Islet precursor cell (in vitro differentiated cells): ENCODE measurements at regions not wholly inside any gene's neighbourhood (a gene's known extent, or its start where the extent isn't known, plus 50 kb on each side); places are given as distances from the start of the nearest gene placed in this dataset.
A peak's percentile ranks its signal among the peaks of the same experiment; 100 is the strongest.
"Not testable (repeated sequence)": the region's sequence is repeated elsewhere in the genome, so short reads cannot be mapped to it uniquely, and the experiment has no call there.

Source experiments
- DNase-seq: peaks from one replicate; pipeline ENCODE4 v3.0.0-alpha.2; 2018

DNA sequence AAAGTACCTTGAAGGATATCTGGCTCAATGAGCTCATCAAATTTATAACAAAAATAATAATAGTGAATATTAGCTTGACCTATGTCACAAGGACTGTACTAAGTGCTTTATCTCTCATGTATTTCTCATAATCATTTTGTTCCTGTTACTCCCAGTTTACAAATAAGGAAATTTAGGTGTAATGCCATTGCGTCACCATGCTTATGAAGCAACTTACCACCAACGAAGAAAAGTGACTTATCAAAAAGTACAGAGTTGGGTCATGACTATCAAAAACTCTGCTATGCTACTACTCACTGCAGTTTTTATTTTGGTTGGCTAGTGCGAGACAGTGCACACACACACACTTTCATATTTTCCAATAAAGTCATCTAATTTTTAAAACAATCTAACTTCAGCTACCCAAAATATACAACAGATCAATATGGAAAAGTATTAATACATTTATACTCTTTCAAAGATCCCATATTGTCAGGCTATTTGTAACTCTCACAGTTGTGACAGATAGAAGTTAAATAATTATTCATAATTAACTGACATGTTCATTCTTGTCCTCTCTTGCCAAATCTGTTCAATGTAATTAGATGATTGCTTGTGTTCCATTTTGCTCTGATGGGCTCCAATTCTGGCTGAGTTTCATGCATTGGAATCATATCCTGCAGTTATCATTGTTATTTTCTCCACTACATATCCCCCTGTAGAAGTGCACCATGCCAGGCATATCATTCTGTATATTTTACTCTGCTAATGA, 119.4 kb downstream of the KCNJ2 start:
- no peak for DNase-seq

DNA sequence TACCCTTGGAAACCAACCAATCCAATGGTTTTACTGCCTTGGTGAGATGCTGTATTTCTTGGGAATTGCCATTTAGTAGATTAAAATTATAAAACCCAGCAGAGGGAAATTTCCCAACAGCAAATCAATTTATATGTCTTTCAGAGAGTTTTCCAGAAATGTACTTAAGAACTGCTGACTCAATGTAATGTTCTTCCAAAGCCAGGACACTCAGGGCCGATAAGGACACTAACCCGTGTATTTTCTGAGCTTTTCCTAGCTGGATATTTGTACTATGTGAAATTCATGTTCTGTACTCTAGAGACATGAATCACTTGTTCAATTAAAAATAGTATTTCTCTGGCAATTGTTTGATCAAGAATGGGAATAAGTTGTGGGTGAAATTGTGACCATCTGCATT, 121.4 kb downstream of the KCNJ2 start:
- no peak for DNase-seq

GRCh38 chr17:70292366-70292765, 123.0 kb downstream of the KCNJ2 start:
- no peak for DNase-seq

DNA sequence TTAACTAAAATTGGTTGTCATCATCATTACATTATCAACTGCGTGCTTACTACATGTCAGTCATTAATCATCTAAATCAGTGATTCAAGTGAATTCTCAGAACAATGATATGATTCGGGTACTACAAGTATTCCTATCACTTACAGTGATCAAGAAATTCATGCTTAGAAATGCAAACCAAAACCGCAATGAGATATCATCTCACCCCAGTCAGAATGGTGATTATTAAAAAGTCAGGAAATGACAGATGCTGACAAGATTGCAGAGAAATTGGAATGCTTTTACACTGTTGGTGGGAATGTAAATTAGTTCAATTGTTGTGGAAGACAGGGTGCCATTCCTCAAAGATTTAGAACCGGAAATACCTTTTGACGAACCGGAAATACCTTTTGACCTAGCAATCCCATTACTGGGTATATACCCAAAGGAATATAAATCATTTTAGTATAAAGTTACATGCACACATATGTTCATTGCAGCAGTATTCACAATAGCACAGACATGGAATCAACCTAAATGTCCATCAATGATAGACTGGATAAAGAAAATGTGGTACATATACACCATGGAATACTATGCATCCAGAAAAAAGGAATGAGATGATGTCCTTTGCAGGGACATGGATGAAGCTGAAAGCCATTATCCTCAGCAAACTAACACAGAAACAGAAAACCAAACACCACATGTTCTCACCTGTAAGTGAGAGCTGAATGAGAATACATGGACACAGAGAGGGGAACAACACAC, 124.4 kb downstream of the KCNJ2 start:
- DNase-seq: not testable (repeated sequence)

- no peak for DNase-seq
These were observed 126.0 kb downstream of the KCNJ2 start for GRCh38 chr17:70295329-70295728.

DNA sequence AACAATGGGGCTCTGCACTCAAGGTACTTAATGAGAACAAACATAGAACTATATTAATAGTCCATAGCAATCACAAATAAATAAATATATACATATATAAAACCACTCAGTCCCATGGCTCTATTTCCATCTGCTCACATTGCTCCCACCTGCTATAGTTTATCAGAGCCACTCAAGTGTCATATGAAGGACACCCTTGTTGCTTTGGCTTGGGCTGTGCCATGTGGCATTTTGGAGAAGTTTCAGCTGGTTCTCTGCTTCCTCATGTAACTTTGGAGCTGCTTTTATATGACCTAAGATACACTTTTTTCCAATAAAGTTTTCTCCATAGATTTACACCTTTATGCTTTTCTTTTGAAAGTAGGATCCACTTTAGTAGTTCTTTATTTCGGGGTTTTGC, 126.4 kb downstream of the KCNJ2 start:
- DNase-seq: no peak

- no peak for DNase-seq
These were observed 127.1 kb downstream of the KCNJ2 start for GRCh38 chr17:70296456-70296855.

GRCh38 chr17:70297397-70297796, 128.1 kb downstream of the KCNJ2 start:
- no peak for DNase-seq

- DNase-seq: no peak
These were observed 129.7 kb downstream of the KCNJ2 start for GRCh38 chr17:70298929-70299531.

DNA sequence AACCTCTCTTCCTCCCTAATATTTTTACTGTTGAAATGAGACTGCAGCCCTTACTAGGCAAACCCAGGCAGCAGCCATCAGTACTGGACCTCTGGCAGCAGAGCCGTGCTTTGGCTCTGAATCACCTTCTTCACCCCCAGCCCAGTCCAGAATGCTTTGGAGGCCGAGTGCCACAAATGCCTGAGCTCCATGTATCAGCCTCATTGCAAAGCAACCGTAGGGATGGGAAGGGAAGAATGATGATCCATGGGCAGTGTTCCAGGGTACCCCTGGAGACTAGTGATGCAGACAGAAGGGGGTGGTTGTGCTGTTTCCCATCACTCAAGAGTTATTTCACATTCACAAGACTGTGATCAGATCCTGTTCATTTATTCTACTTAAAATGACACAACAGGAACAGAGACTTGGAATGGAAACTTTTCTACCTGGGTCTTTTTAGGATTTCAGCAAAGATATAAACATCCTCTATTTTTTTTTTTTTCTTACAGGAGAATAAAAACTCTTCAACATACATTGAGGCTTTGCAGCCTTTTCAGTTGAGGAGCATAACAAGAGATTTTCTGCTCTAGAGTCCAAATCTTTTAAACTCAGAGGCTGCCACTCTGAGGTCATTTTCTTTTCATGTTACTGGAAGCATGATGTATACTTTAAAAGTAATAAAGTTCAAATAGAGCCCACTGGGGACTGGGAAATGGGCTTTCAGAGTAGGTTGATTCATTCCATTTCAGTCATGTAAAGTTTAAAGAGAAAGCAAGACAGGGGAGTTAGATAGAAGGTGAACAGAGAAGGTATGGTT, 138.3 kb downstream of the KCNJ2 start:
- DNase-seq: peak; percentile 58

GRCh38 chr17:70308618-70309017, 139.3 kb downstream of the KCNJ2 start:
- DNase-seq: no peak

- DNase-seq: no peak
These were observed 140.9 kb downstream of the KCNJ2 start for GRCh38 chr17:70310221-70310672.

- DNase-seq: no peak
These were observed 143.9 kb downstream of the KCNJ2 start for GRCh38 chr17:70313086-70313852.

GRCh38 chr17:70314096-70314495, 144.8 kb downstream of the KCNJ2 start:
- no peak for DNase-seq

- no peak for DNase-seq
These were observed 145.2 kb downstream of the KCNJ2 start for GRCh38 chr17:70314506-70314905.

DNA sequence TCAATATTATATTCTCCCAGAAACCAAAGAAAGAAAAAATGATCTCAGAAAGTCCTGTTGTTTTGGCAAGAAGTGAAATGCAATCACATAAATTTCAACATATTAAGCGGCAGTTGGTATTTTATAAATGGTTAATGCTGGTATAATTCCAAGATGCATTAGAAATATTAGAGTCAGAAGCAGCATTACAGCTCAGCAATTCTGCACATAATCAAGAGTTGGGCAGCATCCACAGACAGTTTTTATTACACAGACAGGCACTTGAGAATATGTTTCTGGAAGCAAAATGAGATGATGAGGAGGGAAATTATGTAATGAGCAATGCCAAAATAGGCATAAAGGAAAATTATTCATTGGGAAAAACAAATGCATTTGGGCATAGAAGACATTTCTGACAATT, 148.1 kb downstream of the KCNJ2 start:
- DNase-seq: no peak

GRCh38 chr17:70318051-70318450, 148.7 kb downstream of the KCNJ2 start:
- no peak for DNase-seq

DNA sequence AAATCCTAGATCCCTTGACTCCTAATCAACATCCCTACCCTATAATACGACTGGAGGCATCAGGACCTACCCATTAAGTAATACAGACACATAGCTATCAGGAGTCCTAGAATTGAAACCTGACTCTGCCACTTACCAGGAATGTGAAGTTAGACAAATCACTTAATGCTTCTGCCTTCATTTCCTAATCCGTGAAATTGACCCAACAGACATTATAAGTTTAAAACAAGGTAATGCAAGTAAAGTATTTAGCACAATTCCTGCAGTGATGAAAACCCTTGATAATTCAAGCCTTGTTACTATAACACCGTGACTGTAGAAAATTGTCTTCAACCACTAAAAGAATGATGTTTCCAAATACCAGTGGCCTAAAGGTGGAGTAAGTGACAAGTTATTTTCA, 150.2 kb downstream of the KCNJ2 start:
- DNase-seq: no peak

DNA sequence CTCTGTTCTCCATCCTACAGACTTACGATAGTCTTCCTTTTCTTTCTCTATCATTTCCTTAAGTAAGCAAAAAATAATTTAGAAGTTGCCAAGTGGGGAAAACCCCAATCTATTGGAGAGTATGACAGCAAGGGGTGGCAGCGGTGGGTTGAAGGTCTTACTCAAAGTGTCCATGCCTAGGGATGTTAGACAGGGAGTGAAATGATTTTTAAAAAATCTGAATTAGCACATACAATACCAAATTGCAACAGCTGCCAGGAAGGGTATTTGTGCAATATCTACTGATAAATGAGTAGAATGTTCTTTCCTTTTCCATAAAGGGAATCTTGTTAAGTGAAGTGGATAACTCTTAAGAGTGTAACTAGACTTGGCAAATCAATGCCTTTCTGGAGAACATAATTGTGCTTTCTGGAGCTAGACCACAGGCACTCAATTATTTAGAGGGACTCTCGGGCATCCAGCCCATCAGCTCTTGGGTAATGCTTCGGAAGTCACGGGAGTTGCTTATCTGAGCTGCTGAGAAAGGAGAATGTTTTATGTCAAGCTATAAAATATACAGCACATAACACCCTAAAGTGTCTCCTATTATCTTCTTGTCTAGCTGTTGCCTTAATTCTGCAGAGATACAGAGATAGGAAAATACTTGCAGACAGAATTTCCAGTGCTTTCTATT, 151.5 kb downstream of the KCNJ2 start:
- DNase-seq: no peak

- DNase-seq: no peak
These were observed 152.0 kb downstream of the KCNJ2 start for GRCh38 chr17:70321352-70321751.

DNA sequence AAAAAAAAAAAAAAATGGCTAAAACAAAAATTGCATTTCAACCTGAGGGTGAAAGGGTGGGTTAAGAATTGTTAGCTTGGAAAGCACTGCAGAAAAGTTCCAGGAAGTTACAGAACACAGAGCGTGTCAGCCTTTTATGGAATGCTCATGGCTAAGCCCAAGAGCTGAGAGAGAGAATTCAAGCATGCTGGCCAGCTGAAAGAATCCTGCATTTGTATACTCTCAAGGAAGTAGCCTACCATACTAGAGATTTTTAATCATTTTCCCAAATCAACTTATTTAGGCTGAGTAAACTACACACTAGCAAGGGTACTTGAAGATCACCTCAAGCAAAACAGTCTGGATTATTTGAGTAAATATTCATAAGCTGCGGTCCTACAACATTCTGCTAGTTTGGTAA, 153.9 kb downstream of the KCNJ2 start:
- DNase-seq: no peak

GRCh38 chr17:70324031-70324430, 154.7 kb downstream of the KCNJ2 start:
- DNase-seq: no peak
